ENCODE measurements at regions not wholly inside any gene's neighbourhood (a gene's known extent, or its start where the extent isn't known, plus 50 kb on each side); places are given as distances from the start of the nearest gene placed in this dataset.

DNA sequence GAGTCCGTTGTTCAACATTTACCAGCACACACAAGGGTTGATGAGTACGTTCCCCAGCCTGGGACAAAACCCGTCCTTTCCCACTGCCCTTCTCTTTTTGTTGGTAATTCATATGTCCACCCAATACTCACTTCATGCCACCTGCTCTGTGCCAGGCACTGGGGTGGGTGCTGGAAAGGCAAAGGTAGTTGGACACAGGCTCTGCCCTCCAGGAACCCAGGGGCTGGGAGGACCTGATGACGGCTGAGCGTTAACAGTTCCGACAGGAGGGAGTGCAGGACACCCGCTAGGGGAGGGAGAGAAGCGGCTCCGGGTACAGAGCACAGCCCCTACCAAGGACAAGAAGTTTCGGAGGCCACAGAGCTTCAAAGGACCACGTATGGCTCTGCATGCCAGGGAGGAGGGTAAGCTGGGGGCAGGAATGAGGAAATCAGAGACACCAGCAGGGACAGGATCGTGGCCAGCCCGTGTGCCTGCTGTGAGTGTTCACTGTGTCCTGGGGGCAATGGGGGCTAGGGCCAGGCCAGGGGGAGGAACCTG lies 134.1 kb upstream of the GPC1 start:
- H3K4me2 ChIP-seq (ENCODE audit: extremely low read depth, insufficient read depth, low read length) = no peak overlapping the region
- no peak for TF ChIP-seq EZH2 (IDR thresholded peaks at IDR 0.05; ENCODE audit: low read length, missing control alignments)
- no peak for TF ChIP-seq CTCF (conservative IDR thresholded peaks at IDR 0.05 in 1 of 2, IDR thresholded peaks at IDR 0.05 in 1 of 2; ENCODE audit: low read depth in 1 of 2, low read length in 2 of 2)
- no peak overlapping the region for H3K4me3 ChIP-seq (replicated peaks in 1 of 4; ENCODE audit: control extremely low read depth in 1 of 4, insufficient read depth in 1 of 4, low read depth in 3 of 4, low read length in 4 of 4)
- no peaks in the 10 kb centered on the region for H3K9me3 ChIP-seq (ENCODE audit: control insufficient read depth, insufficient read depth, low read depth, low read length)
- no peak overlapping the region for H3K27ac ChIP-seq (ENCODE audit: insufficient read depth, low read length)
- H3K27me3 ChIP-seq (ENCODE audit: control insufficient read depth, insufficient read depth, low read length) = no peaks in the 10 kb centered on the region
- H3K4me1 ChIP-seq (ENCODE audit: control insufficient read depth, extremely low read depth, insufficient read depth, low read length) = no peaks in the 10 kb centered on the region
- H3K9ac ChIP-seq (ENCODE audit: insufficient read depth, low read length) = no peak overlapping the region
- H3K79me2 ChIP-seq (ENCODE audit: control insufficient read depth, insufficient read depth, low read length) = no peaks in the 10 kb centered on the region
- H4K20me1 ChIP-seq (ENCODE audit: control insufficient read depth, extremely low read depth, insufficient read depth, low read length) = no peaks in the 10 kb centered on the region
- no peak for DNase-seq (ENCODE audit: low read depth in 2 of 2)
- no peak overlapping the region for H2AFZ ChIP-seq (ENCODE audit: low read length)
- H3K36me3 ChIP-seq (ENCODE audit: control insufficient read depth, insufficient read depth, low read length) = no peaks in the 10 kb centered on the region

DNA sequence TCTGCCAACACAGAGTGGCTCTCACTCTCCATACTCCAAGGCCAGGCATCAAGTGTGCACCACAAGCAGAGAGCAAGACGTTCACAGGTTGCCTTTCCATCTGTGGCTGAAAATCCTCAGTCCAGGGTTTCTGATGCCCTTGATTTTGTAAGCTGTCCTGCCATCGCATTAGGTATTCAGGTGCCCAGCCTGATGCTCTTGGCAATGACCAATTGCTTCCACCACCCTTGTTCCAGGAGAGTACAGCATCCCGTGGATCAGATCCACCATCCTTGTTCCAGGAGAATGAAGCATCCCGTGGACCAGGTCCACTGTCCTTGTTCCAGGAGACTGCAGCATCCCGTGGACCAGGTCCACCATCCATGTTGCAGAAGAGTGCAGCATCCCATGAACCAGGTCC lies 133.4 kb upstream of the GPC1 start:
- Histone ChIP-seq H3K9ac (ENCODE audit: insufficient read depth, low read length) (no peak overlapping the region), H2AFZ (ENCODE audit: low read length) (no peak overlapping the region), H3K4me2 (ENCODE audit: extremely low read depth, insufficient read depth, low read length) (no peak overlapping the region), H3K79me2 (ENCODE audit: control insufficient read depth, insufficient read depth, low read length) (no peaks in the 10 kb centered on the region), H3K4me1 (ENCODE audit: control insufficient read depth, extremely low read depth, insufficient read depth, low read length) (no peaks in the 10 kb centered on the region), H3K4me3 (replicated peaks in 1 of 4; ENCODE audit: control extremely low read depth in 1 of 4, insufficient read depth in 1 of 4, low read depth in 3 of 4, low read length in 4 of 4) (no peak overlapping the region), H3K27me3 (ENCODE audit: control insufficient read depth, insufficient read depth, low read length) (no peaks in the 10 kb centered on the region), H3K9me3 (ENCODE audit: control insufficient read depth, insufficient read depth, low read depth, low read length) (no peaks in the 10 kb centered on the region), H3K27ac (ENCODE audit: insufficient read depth, low read length) (no peak overlapping the region), H3K36me3 (ENCODE audit: control insufficient read depth, insufficient read depth, low read length) (no peaks in the 10 kb centered on the region), H4K20me1 (ENCODE audit: control insufficient read depth, extremely low read depth, insufficient read depth, low read length) (no peaks in the 10 kb centered on the region)
- DNase-seq (ENCODE audit: low read depth in 2 of 2) = no peak
- TF ChIP-seq CTCF (conservative IDR thresholded peaks at IDR 0.05 in 1 of 2, IDR thresholded peaks at IDR 0.05 in 1 of 2; ENCODE audit: low read depth in 1 of 2, low read length in 2 of 2) (no peak), EZH2 (IDR thresholded peaks at IDR 0.05; ENCODE audit: low read length, missing control alignments) (no peak)

GRCh38 chr2:240302933-240303595 lies 132.4 kb upstream of the GPC1 start:
- Histone ChIP-seq H2AFZ (ENCODE audit: low read length) (no peak overlapping the region), H3K27ac (ENCODE audit: insufficient read depth, low read length) (no peak overlapping the region), H3K4me3 (replicated peaks in 1 of 4; ENCODE audit: control extremely low read depth in 1 of 4, insufficient read depth in 1 of 4, low read depth in 3 of 4, low read length in 4 of 4) (no peak overlapping the region), H4K20me1 (ENCODE audit: control insufficient read depth, extremely low read depth, insufficient read depth, low read length) (no peaks in the 10 kb centered on the region), H3K79me2 (ENCODE audit: control insufficient read depth, insufficient read depth, low read length) (no peaks in the 10 kb centered on the region), H3K4me2 (ENCODE audit: extremely low read depth, insufficient read depth, low read length) (no peak overlapping the region), H3K4me1 (ENCODE audit: control insufficient read depth, extremely low read depth, insufficient read depth, low read length) (no peaks in the 10 kb centered on the region), H3K9me3 (ENCODE audit: control insufficient read depth, insufficient read depth, low read depth, low read length) (no peaks in the 10 kb centered on the region), H3K27me3 (ENCODE audit: control insufficient read depth, insufficient read depth, low read length) (no peaks in the 10 kb centered on the region), H3K36me3 (ENCODE audit: control insufficient read depth, insufficient read depth, low read length) (no peaks in the 10 kb centered on the region), H3K9ac (ENCODE audit: insufficient read depth, low read length) (no peak overlapping the region)
- no peak for TF ChIP-seq CTCF (conservative IDR thresholded peaks at IDR 0.05 in 1 of 2, IDR thresholded peaks at IDR 0.05 in 1 of 2; ENCODE audit: low read depth in 1 of 2, low read length in 2 of 2)
- TF ChIP-seq EZH2 (IDR thresholded peaks at IDR 0.05; ENCODE audit: low read length, missing control alignments) = no peak
- DNase-seq (ENCODE audit: low read depth in 2 of 2) = no peak
